ENCODE measurements at regions not wholly inside any gene's neighbourhood (a gene's known extent, or its start where the extent isn't known, plus 50 kb on each side); places are given as distances from the start of the nearest gene placed in this dataset.

DNA sequence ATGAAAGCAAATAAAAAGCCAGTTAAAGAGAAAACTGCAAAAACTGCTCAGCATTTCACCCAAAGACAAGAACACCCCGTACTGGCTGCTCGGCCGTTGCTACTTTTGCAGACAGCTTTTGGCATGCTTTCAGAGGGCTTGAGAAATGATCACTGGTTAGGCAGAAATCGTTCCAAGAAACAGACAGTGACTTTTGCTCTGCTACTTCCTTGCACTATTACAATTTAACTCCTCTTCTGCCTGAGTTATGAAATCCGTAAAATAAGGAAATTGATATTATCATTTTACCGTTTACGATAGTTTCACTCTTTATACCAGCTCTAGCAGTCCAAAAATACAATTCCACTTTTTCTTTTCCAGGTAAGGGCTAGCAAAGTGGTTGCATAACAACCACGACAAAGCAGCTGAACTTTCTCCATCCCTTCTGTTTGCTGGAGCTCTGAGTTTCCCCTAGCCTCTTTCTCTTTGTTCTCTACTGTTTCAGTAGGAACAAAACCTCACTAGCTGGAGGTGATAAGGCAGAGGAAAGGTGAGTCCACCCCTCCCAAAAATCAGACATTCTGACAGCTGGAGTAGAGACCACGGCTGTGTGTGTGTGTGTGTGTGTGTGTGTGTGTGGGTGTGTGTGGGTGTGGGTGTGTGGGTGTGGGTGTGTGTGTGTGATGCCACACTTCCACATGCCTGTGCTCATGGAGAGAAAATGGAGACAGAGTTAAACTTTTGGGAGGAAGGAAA, 191.8 kb upstream of the RREB1 start:
- TF ChIP-seq, protein P1, sequence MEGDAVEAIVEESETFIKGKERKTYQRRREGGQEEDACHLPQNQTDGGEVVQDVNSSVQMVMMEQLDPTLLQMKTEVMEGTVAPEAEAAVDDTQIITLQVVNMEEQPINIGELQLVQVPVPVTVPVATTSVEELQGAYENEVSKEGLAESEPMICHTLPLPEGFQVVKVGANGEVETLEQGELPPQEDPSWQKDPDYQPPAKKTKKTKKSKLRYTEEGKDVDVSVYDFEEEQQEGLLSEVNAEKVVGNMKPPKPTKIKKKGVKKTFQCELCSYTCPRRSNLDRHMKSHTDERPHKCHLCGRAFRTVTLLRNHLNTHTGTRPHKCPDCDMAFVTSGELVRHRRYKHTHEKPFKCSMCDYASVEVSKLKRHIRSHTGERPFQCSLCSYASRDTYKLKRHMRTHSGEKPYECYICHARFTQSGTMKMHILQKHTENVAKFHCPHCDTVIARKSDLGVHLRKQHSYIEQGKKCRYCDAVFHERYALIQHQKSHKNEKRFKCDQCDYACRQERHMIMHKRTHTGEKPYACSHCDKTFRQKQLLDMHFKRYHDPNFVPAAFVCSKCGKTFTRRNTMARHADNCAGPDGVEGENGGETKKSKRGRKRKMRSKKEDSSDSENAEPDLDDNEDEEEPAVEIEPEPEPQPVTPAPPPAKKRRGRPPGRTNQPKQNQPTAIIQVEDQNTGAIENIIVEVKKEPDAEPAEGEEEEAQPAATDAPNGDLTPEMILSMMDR (IDR thresholded peaks at IDR 0.05) = no peak
- no peak for TF ChIP-seq POLR2A (IDR thresholded peaks at IDR 0.05)

Data from heart left ventricle (tissue), 13 donors.